MM.1S (cell line): ENCODE measurements at regions not wholly inside any gene's neighbourhood (a gene's known extent, or its start where the extent isn't known, plus 50 kb on each side); places are given as distances from the start of the nearest gene placed in this dataset.

Source experiments
- DNase-seq: peaks from one replicate; pipeline ENCODE4 v3.0.0-alpha.2; 2015
- H2AFZ ChIP-seq: fragments of 300-600 bp; sonication (generic); 2 replicates; pipeline ENCODE4 v1.6.0; 2016; ENCODE audit warnings: antibody characterized with exemption, low read length
- H3F3A ChIP-seq: fragments of 300-600 bp; sonication (generic); 2 replicates; pipeline ENCODE4 v1.6.1; 2016; ENCODE audit warnings: mild to moderate bottlenecking, antibody characterized with exemption, low read length, moderate library complexity, mixed read lengths; ENCODE audit not compliant: insufficient read depth
- H3K27ac ChIP-seq: fragments of 300-600 bp; sonication (generic); 2 replicates; pipeline ENCODE4 v1.5.1; 2016; ENCODE audit warnings: mild to moderate bottlenecking, low read length
- H3K27me3 ChIP-seq: fragments of 300-600 bp; sonication (generic); replicated peaks from 2 replicates; pipeline ENCODE4 v1.6.0; 2016; ENCODE audit warnings: low read length; ENCODE audit not compliant: insufficient read depth
- H3K36me3 ChIP-seq: fragments of 300-600 bp; sonication (generic); replicated peaks from 2 replicates; pipeline ENCODE4 v1.6.1; 2016; ENCODE audit warnings: mild to moderate bottlenecking, low read length, mixed read lengths; ENCODE audit not compliant: insufficient read depth
- H3K4me1 ChIP-seq: fragments of 300-600 bp; sonication (generic); 2 replicates; pipeline ENCODE4 v1.6.1; 2016; ENCODE audit warnings: low read length, mixed read lengths
- H3K4me2 ChIP-seq: fragments of 300-600 bp; sonication (generic); 2 replicates; pipeline ENCODE4 v1.6.0; 2016; ENCODE audit warnings: low read depth, low read length
- H3K4me3 ChIP-seq: fragments of 300-600 bp; sonication (generic); 2 replicates; pipeline ENCODE4 v1.5.1; 2016; ENCODE audit warnings: low read length, mixed read lengths
- H3K79me2 ChIP-seq: fragments of 300-600 bp; sonication (generic); 2 replicates; pipeline ENCODE4 v1.6.1; 2016; ENCODE audit warnings: mixed run types, low read length, mixed read lengths
- H3K9ac ChIP-seq: fragments of 300-600 bp; sonication (generic); 2 replicates; pipeline ENCODE4 v1.6.1; 2016; ENCODE audit warnings: low read length, mixed read lengths
- H3K9me2 ChIP-seq: fragments of 300-600 bp; sonication (generic); replicated peaks from 2 replicates; pipeline ENCODE4 v1.6.1; 2016; ENCODE audit warnings: mild to moderate bottlenecking, low read length, mixed read lengths; ENCODE audit not compliant: insufficient read depth
- H3K9me3 ChIP-seq: fragments of 300-600 bp; sonication (generic); replicated peaks from 2 replicates; pipeline ENCODE4 v1.6.1; 2016; ENCODE audit warnings: mild to moderate bottlenecking, low read length, mixed read lengths; ENCODE audit not compliant: insufficient read depth
- H4K20me1 ChIP-seq: fragments of 300-600 bp; sonication (generic); 2 replicates; pipeline ENCODE4 v1.6.1; 2016; ENCODE audit warnings: mild to moderate bottlenecking, low read length, moderate library complexity, mixed read lengths; ENCODE audit not compliant: insufficient read depth
- CTCF ChIP-seq: fragments of 300-600 bp; sonication (generic); IDR thresholded peaks from 2 replicates; pipeline ENCODE4 v1.5.1; 2016; ENCODE audit warnings: antibody characterized with exemption, low read length, mixed read lengths
- EZH2 ChIP-seq: fragments of 300-600 bp; sonication (generic); optimal IDR thresholded peaks from 2 replicates; pipeline ENCODE3; 2017; ENCODE audit warnings: low read depth, mild to moderate bottlenecking, antibody characterized with exemption, low read length, mixed read lengths
- EZH2phosphoT487 ChIP-seq: fragments of 300-600 bp; sonication (generic); IDR thresholded peaks from 2 replicates; pipeline ENCODE4 v1.6.1; 2018; ENCODE audit warnings: antibody characterized with exemption, low read length

- Histone ChIP-seq H3K4me1 (no peaks in the 10 kb centered on the region), H3K79me2 (no peaks in the 10 kb centered on the region), H3K4me2 (no peak overlapping the region), H3K27ac (no peak overlapping the region), H3K9me2 (no peaks in the 10 kb centered on the region), H3K9me3 (no peaks in the 10 kb centered on the region), H3K36me3 (no peaks in the 10 kb centered on the region), H4K20me1 (no peaks in the 10 kb centered on the region), H2AFZ (no peak overlapping the region), H3F3A (no peaks in the 10 kb centered on the region), H3K27me3 (no peaks in the 10 kb centered on the region), H3K4me3 (no peak overlapping the region), H3K9ac (no peak overlapping the region)
- TF ChIP-seq EZH2phosphoT487 = no peak
- no peak for TF ChIP-seq EZH2
- TF ChIP-seq CTCF = no peak
- DNase-seq = no peak
These were observed 155.6 kb downstream of the PHF2 start for GRCh38 chr9:93731963-93732362.

GRCh38 chr9:93730648-93731047, 154.3 kb downstream of the PHF2 start:
- Histone ChIP-seq H3K4me2 (no peak overlapping the region), H3K27ac (no peak overlapping the region), H3K9me3 (no peaks in the 10 kb centered on the region), H4K20me1 (no peaks in the 10 kb centered on the region), H3K4me3 (no peak overlapping the region), H3K27me3 (no peaks in the 10 kb centered on the region), H3K4me1 (no peaks in the 10 kb centered on the region), H2AFZ (no peak overlapping the region), H3K9ac (no peak overlapping the region), H3K79me2 (no peaks in the 10 kb centered on the region), H3K36me3 (no peaks in the 10 kb centered on the region), H3F3A (no peaks in the 10 kb centered on the region), H3K9me2 (no peaks in the 10 kb centered on the region)
- no peak for DNase-seq
- TF ChIP-seq EZH2 (no peak), CTCF (no peak), EZH2phosphoT487 (no peak)

- no peak for TF ChIP-seq EZH2
- TF ChIP-seq CTCF = no peak
- TF ChIP-seq EZH2phosphoT487 = no peak
- no peaks in the 10 kb centered on the region for H3F3A ChIP-seq
These were observed 153.8 kb downstream of the PHF2 start for GRCh38 chr9:93730217-93730616.

More at GRCh38 chr9:93730217-93730616, 153.8 kb downstream of the PHF2 start:
- Histone ChIP-seq H3K4me2 (no peak overlapping the region), H4K20me1 (no peaks in the 10 kb centered on the region), H3K36me3 (no peaks in the 10 kb centered on the region), H3K79me2 (no peaks in the 10 kb centered on the region), H3K9ac (no peak overlapping the region), H3K27ac (no peak overlapping the region), H3K4me3 (no peak overlapping the region), H3K4me1 (no peaks in the 10 kb centered on the region), H3K9me2 (no peaks in the 10 kb centered on the region), H3K27me3 (no peaks in the 10 kb centered on the region), H2AFZ (no peak overlapping the region), H3K9me3 (no peaks in the 10 kb centered on the region)
- no peak for DNase-seq
